ENCODE measurements at regions not wholly inside any gene's neighbourhood (a gene's known extent, or its start where the extent isn't known, plus 50 kb on each side); places are given as distances from the start of the nearest gene placed in this dataset.

- TF ChIP-seq, protein P1, sequence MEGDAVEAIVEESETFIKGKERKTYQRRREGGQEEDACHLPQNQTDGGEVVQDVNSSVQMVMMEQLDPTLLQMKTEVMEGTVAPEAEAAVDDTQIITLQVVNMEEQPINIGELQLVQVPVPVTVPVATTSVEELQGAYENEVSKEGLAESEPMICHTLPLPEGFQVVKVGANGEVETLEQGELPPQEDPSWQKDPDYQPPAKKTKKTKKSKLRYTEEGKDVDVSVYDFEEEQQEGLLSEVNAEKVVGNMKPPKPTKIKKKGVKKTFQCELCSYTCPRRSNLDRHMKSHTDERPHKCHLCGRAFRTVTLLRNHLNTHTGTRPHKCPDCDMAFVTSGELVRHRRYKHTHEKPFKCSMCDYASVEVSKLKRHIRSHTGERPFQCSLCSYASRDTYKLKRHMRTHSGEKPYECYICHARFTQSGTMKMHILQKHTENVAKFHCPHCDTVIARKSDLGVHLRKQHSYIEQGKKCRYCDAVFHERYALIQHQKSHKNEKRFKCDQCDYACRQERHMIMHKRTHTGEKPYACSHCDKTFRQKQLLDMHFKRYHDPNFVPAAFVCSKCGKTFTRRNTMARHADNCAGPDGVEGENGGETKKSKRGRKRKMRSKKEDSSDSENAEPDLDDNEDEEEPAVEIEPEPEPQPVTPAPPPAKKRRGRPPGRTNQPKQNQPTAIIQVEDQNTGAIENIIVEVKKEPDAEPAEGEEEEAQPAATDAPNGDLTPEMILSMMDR (IDR thresholded peaks at IDR 0.05; ENCODE audit: unreplicated experiment) = no peak
- no peak for DNase-seq (ENCODE audit: unreplicated experiment)
- BruUV-seq (replicated peaks) = no TSS peak
These were observed 1560.0 kb upstream of the LRRTM3 start for GRCh38 chr10:65365878-65366277.

DNA sequence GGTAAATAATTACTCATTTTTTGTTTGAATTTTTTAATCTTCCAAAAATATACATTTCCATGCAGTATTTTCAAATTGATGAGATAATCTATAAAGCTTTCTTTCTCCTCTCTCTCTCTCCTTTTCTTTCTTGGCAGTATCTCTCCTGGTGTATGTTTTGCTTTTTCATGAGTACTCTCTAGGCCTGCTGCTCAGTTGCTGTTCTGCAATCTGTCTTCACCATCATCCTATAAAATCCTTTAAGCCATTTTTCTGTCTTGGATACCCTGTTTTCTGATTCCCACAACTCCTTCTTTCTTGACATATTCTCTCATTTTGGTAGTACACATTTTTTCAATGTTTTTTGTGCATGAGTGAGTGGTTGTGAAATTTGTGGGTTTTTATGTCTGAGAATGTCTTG, 1558.1 kb upstream of the LRRTM3 start:
- intact Hi-C loops (cut with micrococcal nuclease) = no loop called here
- Mint-ChIP-seq H3K27ac (ENCODE audit: low read depth, unreplicated experiment) (no peak overlapping the region), H3K4me3 (ENCODE audit: unreplicated experiment) (no peak overlapping the region), H3K9me3 (ENCODE audit: unreplicated experiment) (peaks cover 7% of the 10 kb centered on the region), H3K36me3 (ENCODE audit: insufficient read depth, unreplicated experiment) (no peaks in the 10 kb centered on the region), H3K27me3 (ENCODE audit: insufficient read depth, unreplicated experiment) (no peaks in the 10 kb centered on the region), H3K4me1 (ENCODE audit: insufficient read depth, unreplicated experiment) (no peaks in the 10 kb centered on the region)
- CTCF ChIA-PET = no interaction called here
- POLR2A ChIA-PET = no interaction called here
- no TSS peak for BruUV-seq (replicated peaks)
- TF ChIP-seq, protein P1 (IDR thresholded peaks at IDR 0.05; ENCODE audit: unreplicated experiment) = no peak
- DNase-seq (ENCODE audit: unreplicated experiment) = no peak

More at GRCh38 chr10:65365878-65366277, 1560.0 kb upstream of the LRRTM3 start:
- H3K4me1 Mint-ChIP-seq (ENCODE audit: insufficient read depth, unreplicated experiment) = no peaks in the 10 kb centered on the region
- intact Hi-C loops (cut with micrococcal nuclease) = no loop called here
- CTCF ChIA-PET = no interaction called here
- no peaks in the 10 kb centered on the region for H3K36me3 Mint-ChIP-seq (ENCODE audit: insufficient read depth, unreplicated experiment)
- POLR2A ChIA-PET = no interaction called here
- peaks cover 7% of the 10 kb centered on the region for H3K9me3 Mint-ChIP-seq (ENCODE audit: unreplicated experiment)
- no peak overlapping the region for H3K4me3 Mint-ChIP-seq (ENCODE audit: unreplicated experiment)
- H3K27me3 Mint-ChIP-seq (ENCODE audit: insufficient read depth, unreplicated experiment) = no peaks in the 10 kb centered on the region
- no peak overlapping the region for H3K27ac Mint-ChIP-seq (ENCODE audit: low read depth, unreplicated experiment)

DNA sequence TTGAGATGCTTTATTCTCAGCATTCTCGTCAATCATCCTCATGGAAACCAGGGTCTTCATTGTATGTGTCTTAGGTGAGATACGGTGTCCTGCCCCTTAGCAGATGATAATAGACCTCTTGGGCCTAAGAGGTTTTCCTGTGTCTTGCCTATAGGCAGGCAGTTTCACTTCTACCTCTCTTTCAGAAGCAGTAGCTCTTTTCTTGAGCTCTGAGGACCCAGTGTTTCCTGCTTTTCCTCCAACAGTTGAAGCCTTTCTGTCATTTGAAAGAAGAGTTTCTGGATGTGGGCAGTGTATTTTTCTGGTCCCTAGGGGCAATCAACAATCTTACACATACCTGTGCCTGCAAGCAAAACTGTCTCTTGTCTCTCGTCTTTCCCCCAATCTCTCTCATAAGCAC, 1550.3 kb upstream of the LRRTM3 start:
- Mint-ChIP-seq H3K4me1 (ENCODE audit: insufficient read depth, unreplicated experiment) (no peaks in the 10 kb centered on the region), H3K9me3 (ENCODE audit: unreplicated experiment) (no peaks in the 10 kb centered on the region), H3K27ac (ENCODE audit: low read depth, unreplicated experiment) (no peak overlapping the region), H3K4me3 (ENCODE audit: unreplicated experiment) (no peak overlapping the region), H3K36me3 (ENCODE audit: insufficient read depth, unreplicated experiment) (no peaks in the 10 kb centered on the region), H3K27me3 (ENCODE audit: insufficient read depth, unreplicated experiment) (no peaks in the 10 kb centered on the region)
- CTCF ChIA-PET = no interaction called here
- no peak for DNase-seq (ENCODE audit: unreplicated experiment)
- no TSS peak for BruUV-seq (replicated peaks)
- POLR2A ChIA-PET = no interaction called here
- intact Hi-C loops (cut with micrococcal nuclease) = no loop called here
- TF ChIP-seq, protein P1 (IDR thresholded peaks at IDR 0.05; ENCODE audit: unreplicated experiment) = no peak

- no TSS peak for BruUV-seq (replicated peaks)
- TF ChIP-seq, protein P1 (IDR thresholded peaks at IDR 0.05; ENCODE audit: unreplicated experiment) = no peak
- intact Hi-C loops (cut with micrococcal nuclease) = no loop called here
- Mint-ChIP-seq H3K9me3 (ENCODE audit: unreplicated experiment) (no peaks in the 10 kb centered on the region), H3K27me3 (ENCODE audit: insufficient read depth, unreplicated experiment) (no peaks in the 10 kb centered on the region), H3K4me3 (ENCODE audit: unreplicated experiment) (no peak overlapping the region), H3K27ac (ENCODE audit: low read depth, unreplicated experiment) (no peak overlapping the region), H3K4me1 (ENCODE audit: insufficient read depth, unreplicated experiment) (no peaks in the 10 kb centered on the region), H3K36me3 (ENCODE audit: insufficient read depth, unreplicated experiment) (no peaks in the 10 kb centered on the region)
- no peak for DNase-seq (ENCODE audit: unreplicated experiment)
- POLR2A ChIA-PET = no interaction called here
- CTCF ChIA-PET = no interaction called here
These were observed 1548.1 kb upstream of the LRRTM3 start for GRCh38 chr10:65377687-65378086.

Data from MCF 10A (cell line).